CD14-positive monocyte (primary cell): ENCODE measurements at regions not wholly inside any gene's neighbourhood (a gene's known extent, or its start where the extent isn't known, plus 50 kb on each side); places are given as distances from the start of the nearest gene placed in this dataset.

Experiments
- DNase-seq, 3 donors: peaks; one replicate each; pipeline ENCODE4 v3.0.0-alpha.2; 2011 to 2022
- H2AFZ ChIP-seq: 2 replicates; pipeline ENCODE4 v1.6.0; 2012; ENCODE audit warnings: mild to moderate bottlenecking, low read depth, low read length, inconsistent platforms; ENCODE audit not compliant: insufficient read depth, poor library complexity, severe bottlenecking
- H3K27ac ChIP-seq, 2 donors: 1 replicate in 1 of 2; 2 replicates in 1 of 2; pipeline ENCODE4 v1.5.1; 2012 to 2013; ENCODE audit warnings: low read length in 2 of 2, control low read depth in 1 of 2, inconsistent platforms in 1 of 2, low read depth in 1 of 2, mild to moderate bottlenecking in 1 of 2
- H3K27me3 ChIP-seq, 2 donors: one replicate each; pipeline versions ENCODE4 v1.6.0 to v1.6.1; 2011 to 2013; ENCODE audit warnings: low read length in 2 of 2; ENCODE audit not compliant: control insufficient read depth in 2 of 2, insufficient read depth in 2 of 2
- H3K36me3 ChIP-seq, 2 donors: replicated peaks in 1 of 2; 1 replicate in 1 of 2; 2 replicates in 1 of 2; pipeline versions ENCODE4 v1.5.1 to v1.6.1; 2012 to 2013; ENCODE audit warnings: low read length in 2 of 2, control low read depth in 1 of 2, inconsistent platforms in 1 of 2, mild to moderate bottlenecking in 1 of 2; ENCODE audit not compliant: insufficient read depth in 2 of 2, control insufficient read depth in 1 of 2
- H3K4me1 ChIP-seq, 2 donors: 1 replicate in 1 of 2; 2 replicates in 1 of 2; pipeline versions ENCODE4 v1.5.1 to v1.6.1; 2012 to 2013; ENCODE audit warnings: low read length in 2 of 2, control low read depth in 1 of 2, inconsistent platforms in 1 of 2, mild to moderate bottlenecking in 1 of 2, moderate library complexity in 1 of 2; ENCODE audit not compliant: insufficient read depth in 2 of 2, control insufficient read depth in 1 of 2
- H3K4me2 ChIP-seq: replicated peaks from 2 replicates; pipeline ENCODE3; 2012; ENCODE audit warnings: low read length, moderate library complexity, mild to moderate bottlenecking; ENCODE audit not compliant: poor library complexity, severe bottlenecking; ENCODE audit errors: extremely low read depth
- H3K4me3 ChIP-seq, 3 experiments: fragments of 200-600 bp in 1 of 3; sonication (generic) in 1 of 3; replicated peaks in 1 of 3; 1 replicate in 2 of 3; 2 replicates in 1 of 3; pipeline ENCODE4 v1.5.1; 2011 to 2013; ENCODE audit warnings: low read length in 3 of 3, mild to moderate bottlenecking in 3 of 3, control low read depth in 2 of 3, low read depth in 2 of 3, inconsistent platforms in 1 of 3, moderate library complexity in 1 of 3
- H3K79me2 ChIP-seq: 2 replicates; pipeline ENCODE4 v1.6.0; 2012; ENCODE audit warnings: mild to moderate bottlenecking, control low read depth, inconsistent platforms, low read length, moderate library complexity; ENCODE audit not compliant: insufficient read depth
- H3K9ac ChIP-seq: 2 replicates; pipeline ENCODE4 v1.6.0; 2017; ENCODE audit warnings: low read length, mild to moderate bottlenecking; ENCODE audit not compliant: insufficient read depth, poor library complexity, severe bottlenecking
- H3K9me3 ChIP-seq, 2 donors: replicated peaks in 1 of 2; 1 replicate in 1 of 2; 2 replicates in 1 of 2; pipeline versions ENCODE4 v1.5.1 to v1.6.1; 2012 to 2013; ENCODE audit warnings: low read length in 2 of 2, control low read depth in 1 of 2; ENCODE audit not compliant: control insufficient read depth in 1 of 2, insufficient read depth in 1 of 2
- H4K20me1 ChIP-seq: 2 replicates; pipeline ENCODE4 v1.6.0; 2012; ENCODE audit warnings: mild to moderate bottlenecking, low read length, control low read depth, moderate library complexity; ENCODE audit not compliant: insufficient read depth
- H3K27ac Mint-ChIP-seq, 7 donors: one replicate each; pipeline ENCODE4 v1.8.0; 2020; ENCODE audit warnings: mild to moderate bottlenecking in 7 of 7, mixed read lengths in 7 of 7, moderate library complexity in 6 of 7, inconsistent platforms in 2 of 7
- H3K27me3 Mint-ChIP-seq, 3 donors: one replicate each; pipeline ENCODE4 v1.8.0; 2021 to 2022; ENCODE audit warnings: low read depth in 3 of 3, mild to moderate bottlenecking in 3 of 3, mixed read lengths in 3 of 3, moderate library complexity in 3 of 3, inconsistent platforms in 1 of 3
- H3K36me3 Mint-ChIP-seq, 2 donors: one replicate each; pipeline ENCODE4 v1.8.0; 2020; ENCODE audit warnings: mixed read lengths in 2 of 2, inconsistent platforms in 1 of 2, mild to moderate bottlenecking in 1 of 2
- H3K4me1 Mint-ChIP-seq: one replicate; pipeline ENCODE4 v1.8.0; 2020; ENCODE audit warnings: mild to moderate bottlenecking, mixed read lengths
- H3K4me3 Mint-ChIP-seq, 2 donors: one replicate each; pipeline ENCODE4 v1.8.0; 2020; ENCODE audit warnings: mild to moderate bottlenecking in 2 of 2, mixed read lengths in 2 of 2, moderate library complexity in 1 of 2
- H3K9me3 Mint-ChIP-seq, 7 donors: one replicate each; pipeline ENCODE4 v1.8.0; 2020 to 2022; ENCODE audit warnings: mixed read lengths in 7 of 7, mild to moderate bottlenecking in 6 of 7, moderate library complexity in 6 of 7, inconsistent platforms in 2 of 7
- WGBS: methylation state at CpG from one replicate; pipeline ENCODE4 v1.1.5; 2013; ENCODE audit warnings: missing lambda C conversion rate; ENCODE audit not compliant: insufficient coverage; 5-methylcytosine and 5-hydroxymethylcytosine counted together
- intact Hi-C, 2 donors: fragments of 100-400 bp; cut with micrococcal nuclease; formaldehyde crosslinking; loops; one replicate each; pipeline versions ENCODE4 v1.15.0 to v1.15.1; 2023
- TF ChIP-seq, protein P1 (sequence below): fragments of 200-600 bp; IDR thresholded peaks from one replicate; pipeline ENCODE4 v1.8.0; 2022; ENCODE audit warnings: antibody characterized with exemption, mild to moderate bottlenecking

DNA sequence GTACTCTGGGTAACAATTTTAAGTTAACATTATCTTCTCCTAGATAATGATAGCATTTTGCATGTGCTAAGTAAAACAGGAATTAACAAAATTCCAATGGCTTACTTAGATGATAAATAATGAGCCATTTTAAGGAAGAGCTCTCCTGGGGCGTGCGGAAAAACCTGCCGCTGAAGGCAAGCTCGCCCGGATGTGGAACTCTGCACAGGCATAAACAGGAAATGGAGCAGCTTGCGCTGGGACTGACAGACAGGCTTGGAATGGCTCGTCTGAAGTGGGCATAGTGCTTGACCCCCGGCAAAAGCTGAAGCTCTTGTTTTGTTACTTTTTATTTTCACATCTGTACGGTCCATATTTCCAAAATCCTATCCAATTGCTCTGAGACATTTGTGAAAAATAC, 169.2 kb downstream of the ZNF281 start:
- H3K9me3 ChIP-seq: no peaks in the 10 kb centered on the region
- H3K27ac Mint-ChIP-seq: no peak overlapping the region
- H3K36me3 Mint-ChIP-seq: no peaks in the 10 kb centered on the region
- H3K9ac ChIP-seq: no peak overlapping the region
- no peaks in the 10 kb centered on the region for H3K36me3 ChIP-seq
- H3K27ac ChIP-seq: no peak overlapping the region
- H3K9me3 Mint-ChIP-seq: peaks cover 0 to 2% (median 0%) of the 10 kb centered on the region in 7 donors
- no peaks in the 10 kb centered on the region for H3K79me2 ChIP-seq
- H4K20me1 ChIP-seq: no peaks in the 10 kb centered on the region
- H3K4me2 ChIP-seq: peak overlapping the region; percentile 52
- peak overlapping the region in 1 of 2 donors; percentile 77 for H3K4me3 Mint-ChIP-seq
- intact Hi-C loops: no loop called here
- TF ChIP-seq, protein P1, sequence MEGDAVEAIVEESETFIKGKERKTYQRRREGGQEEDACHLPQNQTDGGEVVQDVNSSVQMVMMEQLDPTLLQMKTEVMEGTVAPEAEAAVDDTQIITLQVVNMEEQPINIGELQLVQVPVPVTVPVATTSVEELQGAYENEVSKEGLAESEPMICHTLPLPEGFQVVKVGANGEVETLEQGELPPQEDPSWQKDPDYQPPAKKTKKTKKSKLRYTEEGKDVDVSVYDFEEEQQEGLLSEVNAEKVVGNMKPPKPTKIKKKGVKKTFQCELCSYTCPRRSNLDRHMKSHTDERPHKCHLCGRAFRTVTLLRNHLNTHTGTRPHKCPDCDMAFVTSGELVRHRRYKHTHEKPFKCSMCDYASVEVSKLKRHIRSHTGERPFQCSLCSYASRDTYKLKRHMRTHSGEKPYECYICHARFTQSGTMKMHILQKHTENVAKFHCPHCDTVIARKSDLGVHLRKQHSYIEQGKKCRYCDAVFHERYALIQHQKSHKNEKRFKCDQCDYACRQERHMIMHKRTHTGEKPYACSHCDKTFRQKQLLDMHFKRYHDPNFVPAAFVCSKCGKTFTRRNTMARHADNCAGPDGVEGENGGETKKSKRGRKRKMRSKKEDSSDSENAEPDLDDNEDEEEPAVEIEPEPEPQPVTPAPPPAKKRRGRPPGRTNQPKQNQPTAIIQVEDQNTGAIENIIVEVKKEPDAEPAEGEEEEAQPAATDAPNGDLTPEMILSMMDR: no peak
- peak overlapping the region; percentile 50 for H2AFZ ChIP-seq
- 7% methylated on average over 9 of the region's 9 CpGs for WGBS
- DNase-seq: peak in 2 of 3 donors; percentile 32 to 39
- H3K4me3 ChIP-seq: peak overlapping the region in 1 of 3 experiments; percentile 44
- no peaks in the 10 kb centered on the region for H3K27me3 ChIP-seq
- H3K4me1 Mint-ChIP-seq: peaks cover 24% of the 10 kb centered on the region
- H3K27me3 Mint-ChIP-seq: peaks cover 0 to 5% (median 0%) of the 10 kb centered on the region in 3 donors
- H3K4me1 ChIP-seq: peaks cover 18 to 27% of the 10 kb centered on the region in 2 donors

DNA sequence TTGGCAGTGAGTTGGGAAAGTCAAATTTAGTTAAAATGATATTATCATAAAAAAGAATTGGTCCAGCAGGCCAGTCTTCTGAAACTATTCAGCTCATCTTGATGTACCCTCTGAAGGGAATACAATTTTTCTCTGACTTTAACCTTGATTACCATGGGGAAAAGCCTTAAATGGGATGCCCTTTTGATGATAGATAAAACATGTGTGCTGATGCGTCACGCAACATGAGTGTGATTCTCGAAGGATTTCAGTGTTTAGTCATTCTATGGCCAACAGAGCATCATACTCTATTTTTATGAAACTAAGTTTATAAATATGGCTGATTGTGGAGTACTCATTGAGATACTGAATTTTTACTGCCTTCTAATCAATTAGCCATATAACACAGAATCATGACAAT, 171.5 kb downstream of the ZNF281 start:
- Histone ChIP-seq H3K36me3 (no peaks in the 10 kb centered on the region), H3K9ac (no peak overlapping the region), H3K9me3 (no peaks in the 10 kb centered on the region), H3K4me1 (peaks cover 18 to 30% of the 10 kb centered on the region in 2 donors), H3K4me2 (no peak overlapping the region), H3K4me3 (no peak overlapping the region), H2AFZ (no peak overlapping the region), H3K27ac (no peak overlapping the region), H3K79me2 (no peaks in the 10 kb centered on the region), H4K20me1 (no peaks in the 10 kb centered on the region), H3K27me3 (no peaks in the 10 kb centered on the region)
- Mint-ChIP-seq H3K27me3 (peaks cover 0 to 5% (median 2%) of the 10 kb centered on the region in 3 donors), H3K4me1 (peaks cover 30% of the 10 kb centered on the region), H3K4me3 (no peak overlapping the region), H3K9me3 (peaks cover 0 to 5% (median 1%) of the 10 kb centered on the region in 7 donors), H3K36me3 (no peaks in the 10 kb centered on the region), H3K27ac (no peak overlapping the region)
- intact Hi-C loops: no loop called here
- TF ChIP-seq, protein P1: no peak
- no peak for DNase-seq
- WGBS: no CpG with 5 or more reads among the region's 3 CpGs
